D721Med (cell line): ENCODE measurements at regions not wholly inside any gene's neighbourhood (a gene's known extent, or its start where the extent isn't known, plus 50 kb on each side); places are given as distances from the start of the nearest gene placed in this dataset.

ENCODE experiments used
- DNase-seq: peaks from one replicate; pipeline ENCODE4 v3.0.0; 2011; ENCODE audit warnings: low spot score; ENCODE audit not compliant: insufficient read length
- FAIRE-seq: peaks from 2 replicates; lab custom pipeline; 2011; peaks lifted over from hg19 to GRCh38; lab: Jason Lieb, UNC
- CTCF ChIP-seq: IDR thresholded peaks from 2 replicates; pipeline ENCODE4 v1.5.1; 2012; ENCODE audit warnings: mild to moderate bottlenecking, control low read depth; ENCODE audit not compliant: insufficient read depth; ENCODE audit errors: missing control alignments

- TF ChIP-seq CTCF, result no peak
- FAIRE-seq (no peak), DNase-seq (no peak)
Measured at GRCh38 chr5:56346044-56346710, 113.0 kb upstream of the ANKRD55 start.

- FAIRE-seq, result no peak
- TF ChIP-seq CTCF, result no peak
- DNase-seq, result no peak
Measured at GRCh38 chr5:56345352-56345751, 112.2 kb upstream of the ANKRD55 start.

- TF ChIP-seq CTCF, result no peak
- DNase-seq, result no peak
- no peak for FAIRE-seq
Measured at GRCh38 chr5:56344594-56344993, 111.5 kb upstream of the ANKRD55 start.

- FAIRE-seq, result no peak
- no peak for TF ChIP-seq CTCF
Measured at GRCh38 chr5:56343988-56344387, 110.9 kb upstream of the ANKRD55 start.

GRCh38 chr5:56342616-56343015 is 109.5 kb upstream of the ANKRD55 start:
- TF ChIP-seq CTCF, result no peak
- DNase-seq (no peak), FAIRE-seq (no peak)

More at GRCh38 chr5:56343988-56344387, 110.9 kb upstream of the ANKRD55 start:
- no peak for DNase-seq

GRCh38 chr5:56340196-56340980 is 107.3 kb upstream of the ANKRD55 start:
- no peak for FAIRE-seq
- TF ChIP-seq CTCF, result no peak
- DNase-seq, result no peak

GRCh38 chr5:56339732-56340131 is 106.6 kb upstream of the ANKRD55 start:
- DNase-seq, result no peak
- TF ChIP-seq CTCF, result no peak
- no peak for FAIRE-seq
